ENCODE measurements at regions not wholly inside any gene's neighbourhood (a gene's known extent, or its start where the extent isn't known, plus 50 kb on each side); places are given as distances from the start of the nearest gene placed in this dataset.
A peak's percentile ranks its signal among the peaks of the same experiment; 100 is the strongest.
"Not testable (repeated sequence)": the region's sequence is repeated elsewhere in the genome, so short reads cannot be mapped to it uniquely, and the experiment has no call there.

GRCh38 chr5:124550731-124551130 is 195.7 kb downstream of the ZNF608 start:
- no peak for DNase-seq (ENCODE audit: low spot score)

GRCh38 chr5:124549891-124550436 is 196.5 kb downstream of the ZNF608 start:
- DNase-seq (ENCODE audit: low spot score): no peak

DNA sequence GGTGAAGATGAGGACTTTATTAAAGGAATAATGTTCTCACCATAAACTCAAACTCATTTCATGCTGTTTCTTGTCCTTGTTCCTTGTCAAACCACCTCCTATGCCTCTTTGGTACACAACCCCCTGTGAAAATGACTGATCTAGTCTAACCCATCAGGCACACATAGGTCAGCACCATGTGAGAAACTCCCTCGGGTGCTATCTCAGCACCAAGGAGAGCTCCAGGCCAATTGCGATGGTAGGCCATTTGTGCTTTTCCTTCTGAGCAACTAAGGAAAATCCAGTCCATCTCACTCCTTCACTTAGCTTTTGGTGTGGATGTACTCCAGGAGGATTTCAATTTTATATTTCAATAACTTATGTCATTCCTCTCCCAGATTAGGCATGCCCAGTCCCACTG is 199.8 kb downstream of the ZNF608 start:
- no peak for DNase-seq (ENCODE audit: low spot score)

DNA sequence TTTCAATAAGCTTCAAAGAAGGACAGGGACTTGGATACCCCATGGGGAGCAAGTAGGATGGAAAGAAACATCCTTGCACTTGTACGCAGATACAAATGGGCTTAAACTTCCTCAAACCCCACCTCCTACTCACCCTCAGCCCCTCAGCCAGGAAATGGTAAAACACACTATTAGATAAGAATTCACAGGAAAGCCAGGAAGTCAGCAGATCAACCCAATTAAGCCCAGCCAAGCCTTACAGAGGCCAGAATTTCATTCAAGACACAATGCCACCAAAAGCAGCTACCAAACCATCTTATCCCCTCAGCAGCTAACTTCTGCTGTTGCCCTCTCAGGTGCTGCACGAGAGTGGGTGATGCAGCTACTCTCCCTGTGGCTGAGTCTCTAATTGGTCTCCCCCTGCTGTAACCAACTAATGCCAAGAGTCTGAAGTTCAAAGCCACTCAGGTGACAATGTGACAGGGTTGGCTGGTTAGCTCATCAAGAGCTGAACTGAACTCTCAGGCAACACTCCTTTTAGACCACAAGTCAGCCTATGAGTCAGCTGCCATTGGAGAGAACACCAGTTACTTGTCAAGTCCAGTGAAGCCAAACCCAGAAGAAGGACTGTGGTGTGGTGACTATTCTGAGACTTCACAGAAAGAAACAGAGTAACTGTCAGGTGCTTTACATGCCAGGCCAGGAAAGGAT is 201.9 kb downstream of the ZNF608 start:
- no peak for DNase-seq (ENCODE audit: low spot score)

DNA sequence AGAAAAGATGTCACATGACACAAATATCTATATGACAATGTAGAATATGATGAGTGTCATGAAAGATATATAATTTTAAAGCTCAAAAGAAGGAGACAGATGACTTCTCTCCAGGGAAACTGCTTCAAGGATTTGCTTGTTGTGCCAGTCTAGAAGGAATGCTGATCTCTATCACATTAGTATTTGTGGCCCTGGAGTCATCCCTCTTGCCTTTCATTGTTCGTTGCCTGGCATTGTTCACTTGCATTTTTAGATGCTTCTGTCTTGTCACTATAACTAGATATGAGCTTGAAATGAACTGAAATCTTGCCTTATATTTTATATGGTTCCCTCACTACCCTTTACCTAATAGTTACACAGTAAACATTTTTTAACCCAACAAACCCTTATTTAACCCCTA is 207.5 kb downstream of the ZNF608 start:
- no peak for DNase-seq (ENCODE audit: low spot score)

GRCh38 chr5:124538191-124538590 is 208.2 kb downstream of the ZNF608 start:
- DNase-seq (ENCODE audit: low spot score): no peak

GRCh38 chr5:124537522-124537921 is 208.9 kb downstream of the ZNF608 start:
- DNase-seq (ENCODE audit: low spot score): no peak

GRCh38 chr5:124537107-124537506 is 209.3 kb downstream of the ZNF608 start:
- no peak for DNase-seq (ENCODE audit: low spot score)

DNA sequence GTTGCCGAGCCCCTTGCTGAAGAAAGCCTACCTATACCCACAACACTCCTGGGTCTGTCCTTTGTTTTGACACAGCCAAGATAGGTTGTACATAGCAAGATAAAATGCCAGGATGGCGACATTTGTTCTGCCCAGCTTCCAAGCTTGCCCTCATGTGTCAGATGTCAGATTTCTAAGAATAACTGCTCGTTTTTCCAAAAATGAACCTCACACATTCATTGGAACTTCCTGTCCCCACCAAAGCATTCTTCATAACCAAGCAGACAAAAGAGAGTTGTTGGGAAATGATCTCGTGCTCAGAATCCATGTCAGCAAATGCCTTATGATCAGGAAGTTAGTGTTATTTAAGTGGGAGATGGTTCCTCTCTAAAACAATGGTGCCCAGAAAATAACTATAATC is 210.1 kb downstream of the ZNF608 start:
- DNase-seq (ENCODE audit: low spot score): no peak

DNA sequence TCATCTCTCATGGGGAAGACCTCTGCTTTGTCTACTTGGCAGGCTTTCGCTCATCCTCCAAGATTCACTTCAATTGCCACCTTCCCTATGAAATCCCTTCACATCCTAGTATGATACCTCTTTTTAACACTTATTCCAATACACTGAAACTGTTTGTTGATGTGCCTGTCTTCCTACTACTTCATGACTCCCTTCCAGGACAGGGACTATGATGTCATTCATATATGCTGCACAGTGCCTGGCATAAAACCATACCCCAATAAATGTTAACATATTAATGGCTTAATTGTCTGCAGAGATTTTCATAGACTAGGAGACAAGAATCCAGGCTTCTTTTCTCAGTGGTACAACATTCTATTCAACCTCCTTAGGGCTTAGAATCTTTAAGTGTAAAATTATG is 215.5 kb downstream of the ZNF608 start:
- no peak for DNase-seq (ENCODE audit: low spot score)

- no peak for DNase-seq (ENCODE audit: low spot score)
These were observed 217.6 kb downstream of the ZNF608 start for GRCh38 chr5:124528838-124529237.

GRCh38 chr5:124527220-124527991 is 219.0 kb downstream of the ZNF608 start:
- DNase-seq (ENCODE audit: low spot score): peak; percentile 24

GRCh38 chr5:124526079-124526478 is 220.4 kb downstream of the ZNF608 start:
- not testable (repeated sequence) for DNase-seq (ENCODE audit: low spot score)

DNA sequence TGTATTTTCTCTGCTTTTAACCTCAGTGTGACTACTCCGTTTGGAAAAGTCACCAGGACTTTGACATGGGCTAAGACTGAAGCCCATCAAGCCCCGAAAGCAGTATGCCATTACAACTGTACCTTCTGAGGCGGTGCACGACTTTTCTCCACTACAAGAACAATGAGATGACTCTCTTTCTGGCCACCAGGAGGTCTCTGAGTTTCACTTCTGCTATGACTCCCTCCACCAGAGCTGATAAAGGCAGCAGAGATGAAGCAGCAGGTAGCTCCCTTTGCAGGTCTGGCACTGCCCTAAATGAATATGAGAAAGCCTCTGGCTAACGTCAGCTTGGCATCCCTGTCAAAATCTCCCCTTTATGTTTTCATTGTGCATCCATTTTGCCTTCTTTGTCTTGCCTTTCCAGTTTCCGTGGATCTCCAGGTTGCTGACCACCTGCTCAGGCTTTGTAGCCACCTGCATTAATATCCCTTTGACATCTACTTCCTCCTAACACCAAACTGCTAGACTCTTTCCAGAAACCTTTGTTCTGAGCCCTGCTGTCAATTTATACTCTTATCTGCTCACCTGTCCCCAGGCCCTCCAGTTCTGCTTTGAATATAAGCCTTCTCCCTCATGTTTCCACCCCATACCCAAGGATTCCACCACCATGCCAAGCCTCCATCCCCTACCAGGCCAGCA is 221.7 kb downstream of the ZNF608 start:
- DNase-seq (ENCODE audit: low spot score): no peak

- DNase-seq (ENCODE audit: low spot score): no peak
These were observed 222.5 kb downstream of the ZNF608 start for GRCh38 chr5:124523897-124524296.

DNA sequence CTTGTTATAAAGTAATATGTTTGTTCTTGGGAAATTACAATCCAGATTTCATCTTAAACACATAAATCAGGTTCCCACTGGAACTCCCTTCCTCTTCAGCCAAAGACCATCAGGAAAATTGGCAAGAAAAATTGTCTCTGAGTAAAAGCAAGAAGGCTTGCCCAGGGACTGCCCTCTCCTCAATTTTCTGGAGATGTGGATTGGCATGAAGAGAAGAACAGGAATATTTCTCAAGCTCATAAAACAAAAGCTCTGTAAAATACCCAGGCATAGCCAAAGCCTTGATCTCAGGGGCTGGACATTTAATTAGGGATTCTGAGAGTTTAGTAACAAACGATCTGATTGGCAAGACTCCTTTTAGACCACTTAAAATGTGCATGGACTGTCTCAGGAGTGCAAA is 223.4 kb downstream of the ZNF608 start:
- no peak for DNase-seq (ENCODE audit: low spot score)

- no peak for DNase-seq (ENCODE audit: low spot score)
These were observed 224.8 kb downstream of the ZNF608 start for GRCh38 chr5:124521461-124522230.

GRCh38 chr5:124519396-124519795 is 227.0 kb downstream of the ZNF608 start:
- DNase-seq (ENCODE audit: low spot score): peak; percentile 51

- DNase-seq (ENCODE audit: low spot score): no peak
These were observed 229.9 kb downstream of the ZNF608 start for GRCh38 chr5:124516567-124516966.

DNA sequence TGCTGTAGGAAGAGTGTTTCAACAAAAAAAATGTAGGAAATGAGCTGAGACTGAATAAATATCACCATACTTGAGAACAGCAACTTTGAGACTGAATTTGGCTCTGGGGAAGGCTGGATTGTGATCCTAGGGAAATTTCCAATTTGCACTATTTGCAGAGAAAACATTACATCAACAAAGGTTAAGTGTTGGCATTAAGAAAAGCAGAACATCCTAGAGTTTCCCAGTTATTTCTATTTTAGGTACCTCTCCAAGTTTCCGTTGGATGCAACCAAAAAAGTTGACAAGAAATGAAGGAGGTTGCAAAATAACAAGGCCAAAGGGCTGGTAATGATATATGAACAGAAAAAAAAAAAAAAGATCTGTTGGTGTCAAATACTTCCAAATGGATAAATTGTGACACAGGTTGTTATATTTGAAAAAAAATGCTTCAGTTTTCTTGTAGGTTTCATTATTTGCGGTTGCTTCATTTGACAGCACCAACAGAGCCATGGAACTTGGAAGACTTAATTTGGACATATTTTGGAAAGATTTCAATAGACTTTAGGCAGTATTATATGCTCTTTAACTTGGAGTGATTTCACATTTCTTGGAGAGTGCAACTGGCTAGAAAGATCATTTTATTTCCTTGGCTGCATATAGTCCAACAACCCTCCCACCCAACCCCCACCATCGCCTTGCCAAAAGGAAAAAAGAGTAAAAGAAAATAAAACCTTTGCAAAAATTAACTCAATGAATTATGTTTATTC is 230.8 kb downstream of the ZNF608 start:
- DNase-seq (ENCODE audit: low spot score): no peak

DNA sequence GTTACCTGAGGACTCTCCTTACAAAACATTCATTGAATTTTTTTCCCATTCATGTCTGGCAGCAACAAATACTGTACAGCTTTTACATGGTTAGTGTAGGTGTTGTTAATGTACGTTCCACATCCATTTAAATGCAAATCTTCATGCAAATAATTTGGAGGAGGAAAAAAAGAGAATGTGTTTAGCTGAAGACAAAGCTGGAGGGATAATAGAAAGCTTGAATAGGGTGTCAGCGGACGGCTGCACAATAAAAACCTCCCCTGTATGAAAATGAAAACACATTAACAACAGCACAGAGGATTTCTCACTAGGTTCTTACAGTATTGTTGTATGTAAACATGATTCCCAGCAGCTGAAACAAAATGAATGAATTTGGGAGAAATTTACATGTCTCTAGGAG is 231.5 kb downstream of the ZNF608 start:
- no peak for DNase-seq (ENCODE audit: low spot score)

Data from Ammon's horn (tissue), 1 donor.